ENCODE measurements at regions not wholly inside any gene's neighbourhood (a gene's known extent, or its start where the extent isn't known, plus 50 kb on each side); places are given as distances from the start of the nearest gene placed in this dataset.
"Not testable (repeated sequence)": the region's sequence is repeated elsewhere in the genome, so short reads cannot be mapped to it uniquely, and the experiment has no call there.

DNA sequence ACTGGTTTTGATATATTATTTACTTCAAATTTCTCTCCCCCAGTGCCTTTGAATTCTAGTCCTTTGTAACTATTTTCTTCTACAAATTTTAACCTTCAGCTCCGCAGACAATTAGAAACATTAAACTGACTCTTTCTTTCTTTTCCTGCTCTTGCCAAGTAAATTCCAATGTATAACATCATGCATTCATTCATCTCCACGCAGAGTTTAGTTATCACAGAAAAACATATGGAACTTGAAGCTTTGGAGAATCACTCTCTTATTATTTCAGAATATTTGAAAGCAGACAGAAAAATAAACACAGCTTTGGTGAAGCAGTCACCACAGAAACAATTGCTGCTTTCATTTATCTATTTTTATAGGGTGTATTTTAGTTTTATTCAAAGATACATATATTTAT lies 778.7 kb upstream of the CDH8 start:
- Histone ChIP-seq H3K4me3 (no peak overlapping the region), H3K27me3 (no peaks in the 10 kb centered on the region), H3K4me1 (ENCODE audit: low read depth) (no peaks in the 10 kb centered on the region), H3K36me3 (no peaks in the 10 kb centered on the region), H3K27ac (no peak overlapping the region), H3K9me3 (ENCODE audit: low read depth) (no peaks in the 10 kb centered on the region)
- no peak for DNase-seq (ENCODE audit: low read depth in 1 of 2, low spot score in 1 of 2)
- TF ChIP-seq, protein P1, sequence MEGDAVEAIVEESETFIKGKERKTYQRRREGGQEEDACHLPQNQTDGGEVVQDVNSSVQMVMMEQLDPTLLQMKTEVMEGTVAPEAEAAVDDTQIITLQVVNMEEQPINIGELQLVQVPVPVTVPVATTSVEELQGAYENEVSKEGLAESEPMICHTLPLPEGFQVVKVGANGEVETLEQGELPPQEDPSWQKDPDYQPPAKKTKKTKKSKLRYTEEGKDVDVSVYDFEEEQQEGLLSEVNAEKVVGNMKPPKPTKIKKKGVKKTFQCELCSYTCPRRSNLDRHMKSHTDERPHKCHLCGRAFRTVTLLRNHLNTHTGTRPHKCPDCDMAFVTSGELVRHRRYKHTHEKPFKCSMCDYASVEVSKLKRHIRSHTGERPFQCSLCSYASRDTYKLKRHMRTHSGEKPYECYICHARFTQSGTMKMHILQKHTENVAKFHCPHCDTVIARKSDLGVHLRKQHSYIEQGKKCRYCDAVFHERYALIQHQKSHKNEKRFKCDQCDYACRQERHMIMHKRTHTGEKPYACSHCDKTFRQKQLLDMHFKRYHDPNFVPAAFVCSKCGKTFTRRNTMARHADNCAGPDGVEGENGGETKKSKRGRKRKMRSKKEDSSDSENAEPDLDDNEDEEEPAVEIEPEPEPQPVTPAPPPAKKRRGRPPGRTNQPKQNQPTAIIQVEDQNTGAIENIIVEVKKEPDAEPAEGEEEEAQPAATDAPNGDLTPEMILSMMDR (IDR thresholded peaks at IDR 0.05; ENCODE audit: low read depth, low read length), result no peak

DNA sequence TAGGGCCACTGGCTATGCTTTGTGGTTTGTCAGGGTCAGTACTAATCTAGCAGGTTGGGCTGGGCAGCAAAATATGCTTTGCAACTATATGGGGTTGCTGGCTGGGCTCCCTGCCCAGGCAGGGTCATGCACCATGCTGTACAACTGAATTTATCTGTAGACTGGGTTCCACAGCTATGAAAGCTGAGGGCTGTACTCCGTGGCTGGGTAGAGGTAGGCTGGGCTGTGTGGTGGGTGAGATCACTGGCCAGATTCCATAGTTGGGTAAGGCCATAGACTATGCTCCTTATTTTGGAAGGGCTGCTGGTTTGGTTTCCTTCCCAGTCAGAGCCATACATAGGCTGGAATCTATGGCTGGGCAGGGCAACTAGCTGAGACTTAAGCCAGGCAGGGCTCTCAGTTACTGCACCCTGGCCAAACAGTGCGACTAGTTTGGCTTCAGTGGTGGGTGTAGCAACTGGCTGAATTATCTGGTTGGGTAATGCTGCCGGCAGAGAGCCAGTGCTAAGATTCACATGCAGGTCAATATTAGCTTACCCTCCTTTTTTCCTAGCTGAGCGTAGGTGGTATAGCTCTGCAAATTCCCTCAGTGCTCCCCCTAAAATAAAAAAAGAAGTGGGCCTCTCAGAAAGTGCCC lies 769.1 kb upstream of the CDH8 start:
- TF ChIP-seq, protein P1 (IDR thresholded peaks at IDR 0.05; ENCODE audit: low read depth, low read length), result no peak
- H3K4me1 ChIP-seq (ENCODE audit: low read depth), result no peaks in the 10 kb centered on the region
- H3K9me3 ChIP-seq (ENCODE audit: low read depth), result no peaks in the 10 kb centered on the region
- DNase-seq (ENCODE audit: low read depth in 1 of 2, low spot score in 1 of 2), result no peak
- no peak overlapping the region for H3K27ac ChIP-seq
- no peaks in the 10 kb centered on the region for H3K27me3 ChIP-seq
- no peak overlapping the region for H3K4me3 ChIP-seq
- H3K36me3 ChIP-seq, result no peaks in the 10 kb centered on the region

DNA sequence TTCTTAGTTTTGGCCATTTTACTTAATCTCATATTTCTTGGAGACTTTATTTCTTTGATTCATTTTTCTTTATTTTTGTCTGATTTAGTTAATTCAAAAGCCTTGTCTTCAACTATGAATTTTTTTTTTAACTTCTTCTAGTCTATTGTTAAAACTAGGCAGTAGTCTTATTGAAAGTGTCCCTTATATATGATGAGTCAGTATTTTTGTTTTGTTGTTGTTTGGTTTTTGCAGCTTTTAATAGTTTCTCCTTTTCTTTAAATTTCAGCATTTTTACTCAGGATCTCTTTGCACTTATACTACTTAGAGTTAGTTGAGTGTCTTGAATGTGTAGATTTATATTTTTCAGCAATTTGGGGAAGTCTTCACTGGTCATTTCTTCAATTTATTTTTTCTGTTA lies 758.5 kb upstream of the CDH8 start:
- H3K36me3 ChIP-seq, result no peaks in the 10 kb centered on the region
- H3K27me3 ChIP-seq, result no peaks in the 10 kb centered on the region
- DNase-seq (ENCODE audit: low read depth in 1 of 2, low spot score in 1 of 2), result no peak
- H3K9me3 ChIP-seq (ENCODE audit: low read depth), result no peaks in the 10 kb centered on the region
- H3K27ac ChIP-seq, result no peak overlapping the region
- H3K4me1 ChIP-seq (ENCODE audit: low read depth), result no peaks in the 10 kb centered on the region
- H3K4me3 ChIP-seq, result no peak overlapping the region
- TF ChIP-seq, protein P1 (IDR thresholded peaks at IDR 0.05; ENCODE audit: low read depth, low read length), result no peak

DNA sequence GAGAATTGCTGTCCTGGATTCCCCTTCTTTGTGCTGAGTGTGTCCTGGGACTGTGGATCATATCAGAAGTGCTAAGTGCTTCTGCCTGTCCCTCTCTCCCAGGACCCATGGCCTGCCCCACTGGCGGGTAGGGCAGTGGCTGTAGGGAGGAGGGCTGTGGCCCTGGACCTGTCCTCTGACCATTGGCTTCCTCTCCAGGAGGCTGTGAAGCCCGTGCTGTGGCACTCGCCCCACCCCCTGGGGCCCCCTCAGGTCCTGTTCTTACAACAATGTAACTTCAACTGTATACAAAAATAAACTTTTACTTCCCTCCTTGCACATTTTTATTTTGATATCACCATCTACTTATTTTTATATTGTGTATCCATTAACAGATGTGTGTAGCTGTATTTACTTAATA lies 743.8 kb upstream of the CDH8 start:
- not testable (repeated sequence) for H3K27ac ChIP-seq; H3K4me3 ChIP-seq; H3K4me1 ChIP-seq (ENCODE audit: low read depth); DNase-seq (ENCODE audit: low read depth in 1 of 2, low spot score in 1 of 2); H3K9me3 ChIP-seq (ENCODE audit: low read depth); H3K36me3 ChIP-seq; H3K27me3 ChIP-seq

DNA sequence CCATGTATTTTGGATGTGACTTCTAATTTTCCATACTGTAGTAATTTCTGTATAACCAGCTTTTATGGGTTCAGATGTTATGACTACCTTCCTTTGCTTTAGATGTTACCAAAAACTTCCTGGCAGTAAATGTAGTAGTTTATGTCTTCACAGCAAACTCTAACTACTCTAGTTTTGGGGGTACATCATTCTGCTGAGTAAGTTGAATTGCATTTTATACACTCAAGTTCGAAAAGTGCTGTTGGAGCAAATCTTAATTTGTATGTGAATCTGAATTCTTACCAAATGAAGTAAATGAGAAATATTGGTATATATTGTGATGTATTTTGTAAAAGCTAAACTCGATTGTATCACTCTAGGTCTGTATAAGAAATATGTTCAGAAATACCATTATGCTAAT lies 728.3 kb upstream of the CDH8 start:
- Histone ChIP-seq H3K4me3 (no peak overlapping the region), H3K27ac (no peak overlapping the region), H3K36me3 (no peaks in the 10 kb centered on the region), H3K4me1 (ENCODE audit: low read depth) (no peaks in the 10 kb centered on the region), H3K9me3 (ENCODE audit: low read depth) (no peaks in the 10 kb centered on the region), H3K27me3 (no peaks in the 10 kb centered on the region)
- no peak for DNase-seq (ENCODE audit: low read depth in 1 of 2, low spot score in 1 of 2)
- TF ChIP-seq, protein P1 (IDR thresholded peaks at IDR 0.05; ENCODE audit: low read depth, low read length), result no peak

DNA sequence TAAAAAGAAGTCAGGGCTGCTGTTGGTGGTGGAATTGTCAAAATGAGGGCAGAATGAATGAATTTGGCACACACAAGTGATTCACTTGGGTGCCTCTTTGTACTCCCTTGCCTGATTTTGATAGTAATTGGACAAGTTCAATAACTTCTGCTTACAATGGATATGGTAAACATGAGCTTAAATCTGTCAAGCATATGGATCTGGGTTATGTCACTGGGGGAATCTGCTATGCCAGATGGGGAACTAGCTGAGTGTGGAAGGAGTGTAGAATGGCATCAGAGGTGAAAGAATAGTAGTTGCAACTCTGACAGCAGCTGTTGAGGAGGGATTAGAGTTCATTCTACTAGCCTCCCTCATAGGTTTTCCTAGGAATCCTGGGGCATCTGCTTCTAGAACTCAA lies 724.2 kb upstream of the CDH8 start:
- no peaks in the 10 kb centered on the region for H3K36me3 ChIP-seq
- H3K4me1 ChIP-seq (ENCODE audit: low read depth), result no peaks in the 10 kb centered on the region
- H3K4me3 ChIP-seq, result no peak overlapping the region
- DNase-seq (ENCODE audit: low read depth in 1 of 2, low spot score in 1 of 2), result no peak
- no peaks in the 10 kb centered on the region for H3K27me3 ChIP-seq
- H3K27ac ChIP-seq, result no peak overlapping the region
- H3K9me3 ChIP-seq (ENCODE audit: low read depth), result no peaks in the 10 kb centered on the region
- TF ChIP-seq, protein P1 (IDR thresholded peaks at IDR 0.05; ENCODE audit: low read depth, low read length), result no peak

Data from cardiac muscle cell (in vitro differentiated cells and primary cell).